ENCODE measurements at regions not wholly inside any gene's neighbourhood (a gene's known extent, or its start where the extent isn't known, plus 50 kb on each side); places are given as distances from the start of the nearest gene placed in this dataset.

DNA sequence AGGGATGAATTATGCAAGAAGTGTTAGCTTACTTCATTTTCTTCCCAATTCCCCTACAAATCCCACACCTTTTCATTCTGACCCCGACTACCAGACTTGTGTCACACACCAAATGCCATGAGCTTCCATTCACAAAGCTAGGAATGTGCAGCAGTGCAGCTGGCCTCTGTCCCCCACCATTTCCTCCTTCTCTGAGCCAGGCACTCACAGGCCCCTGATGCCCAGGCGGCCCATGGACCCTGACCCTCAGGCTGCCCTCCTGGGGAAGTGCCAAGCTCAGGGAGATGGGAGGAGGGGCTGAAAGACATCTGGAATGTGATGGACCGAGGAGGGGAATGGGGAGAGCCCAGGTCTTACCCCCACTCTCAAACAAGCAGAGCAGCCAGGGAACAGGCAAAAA is 67.0 kb upstream of the BCOR start:
- DNase-seq, result no peak

DNA sequence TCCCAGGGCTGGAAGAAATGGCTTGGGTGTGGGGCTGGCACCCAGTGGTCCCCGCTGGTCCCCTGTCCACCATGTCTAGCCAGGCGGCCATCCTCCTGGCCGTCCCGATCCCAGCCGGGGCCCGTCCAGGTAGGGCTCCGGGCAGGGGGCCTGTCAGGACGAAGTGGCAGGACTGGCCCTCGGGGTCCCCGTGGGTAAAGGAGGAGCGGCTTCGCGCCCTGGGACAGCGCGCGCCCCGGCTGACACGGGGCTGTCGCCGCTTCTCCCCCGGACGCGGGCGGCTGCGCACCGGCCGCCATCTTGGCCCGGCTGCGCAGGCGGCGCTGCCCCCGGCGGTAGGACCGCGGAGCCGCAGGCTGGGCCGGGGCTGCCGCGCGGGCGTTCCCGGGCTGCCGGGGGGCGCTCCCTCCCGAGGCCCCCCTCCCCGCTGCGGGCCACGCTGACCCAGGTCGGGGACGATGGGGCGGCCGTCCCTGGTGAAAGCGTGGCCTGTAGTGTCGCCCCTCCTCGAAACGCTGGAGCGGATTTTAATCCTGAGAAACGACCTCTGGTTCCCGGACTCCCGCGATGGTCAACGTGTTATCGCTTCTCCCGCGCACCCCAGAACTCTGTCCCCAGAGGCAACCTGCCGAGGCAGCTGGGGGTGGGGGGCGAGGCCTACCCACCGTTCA is 60.4 kb upstream of the BCOR start:
- DNase-seq, result no peak

GRCh38 chrX:40157228-40158035 is 59.7 kb upstream of the BCOR start:
- no peak for DNase-seq

GRCh38 chrX:40156470-40157227 is 58.9 kb upstream of the BCOR start:
- DNase-seq, result no peak

DNA sequence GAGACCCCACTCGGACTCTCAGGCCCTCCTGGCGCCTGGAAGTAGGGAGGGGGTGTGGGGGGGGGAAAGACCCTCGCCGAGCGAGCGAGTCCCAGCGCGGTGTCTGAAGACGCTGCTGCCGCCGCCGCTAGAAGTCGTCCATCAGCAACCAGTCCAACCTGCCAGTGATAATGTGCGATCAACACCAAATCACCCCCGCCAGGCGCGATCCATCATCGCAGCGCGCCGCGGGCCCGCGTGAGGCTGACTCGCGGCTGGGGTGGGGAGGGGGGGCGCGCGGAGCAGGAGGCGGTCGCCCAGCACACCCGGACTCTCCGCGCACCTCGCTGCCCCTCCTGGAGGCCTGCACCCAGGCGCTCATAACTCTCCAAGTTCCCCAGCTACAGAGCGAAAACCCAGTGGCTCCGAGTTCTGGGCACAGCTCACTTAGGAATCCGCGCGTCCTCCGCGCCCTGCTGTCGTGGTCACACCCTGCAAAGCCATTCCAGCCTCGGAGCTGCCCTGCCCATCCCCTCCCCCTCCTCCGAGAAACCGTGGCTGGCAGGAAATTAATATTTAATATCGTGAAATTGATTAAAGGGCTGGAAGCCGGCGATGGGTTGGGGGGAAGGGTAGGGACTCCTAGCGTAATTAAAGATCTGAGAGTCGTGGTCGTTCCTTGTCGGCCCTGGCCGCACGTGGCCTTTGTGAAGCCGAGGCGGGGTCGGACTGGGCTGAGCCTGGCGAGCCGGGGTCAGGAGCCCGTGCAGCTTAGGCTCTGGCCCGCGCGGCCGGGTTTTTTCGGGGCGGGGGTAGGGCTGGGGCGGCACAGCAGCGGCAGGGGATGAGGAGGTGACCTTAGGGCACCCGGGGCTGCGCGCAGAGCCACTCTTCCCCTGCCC is 58.1 kb upstream of the BCOR start:
- no peak for DNase-seq

GRCh38 chrX:40154853-40155588 is 57.3 kb upstream of the BCOR start:
- no peak for DNase-seq

GRCh38 chrX:40154250-40154852 is 56.6 kb upstream of the BCOR start:
- no peak for DNase-seq

- no peak for DNase-seq
Measured at GRCh38 chrX:40153345-40154249, 55.8 kb upstream of the BCOR start.

DNA sequence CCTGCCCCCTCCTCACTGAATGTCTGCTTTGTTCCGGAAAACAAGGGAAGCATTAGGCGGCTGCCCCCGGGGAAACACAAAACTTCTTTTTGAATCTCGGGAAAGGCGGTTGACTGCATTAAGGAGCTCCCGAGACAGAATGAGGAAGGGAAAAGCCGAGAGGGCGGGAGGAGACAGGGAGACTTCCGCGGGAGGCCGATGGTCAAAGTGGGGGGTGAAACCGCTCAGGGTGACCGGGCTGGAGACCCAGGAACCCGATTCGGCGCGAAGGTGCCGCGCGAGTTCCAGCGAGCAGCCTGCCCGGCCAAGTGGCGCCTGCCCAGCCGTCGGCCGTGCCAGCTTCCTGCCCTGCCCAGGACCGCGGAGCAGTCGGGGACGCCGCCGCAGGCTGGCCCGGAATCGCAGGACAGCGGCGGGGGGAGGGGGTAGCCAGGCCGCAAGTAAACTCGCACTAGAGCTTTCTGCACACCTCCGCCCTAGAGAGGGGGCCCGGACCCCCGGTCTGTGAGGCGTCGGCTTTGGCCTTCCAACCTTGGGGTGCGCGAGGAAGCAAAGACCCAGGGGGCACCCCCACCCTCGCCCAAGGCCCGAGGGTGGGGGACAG is 55.1 kb upstream of the BCOR start:
- DNase-seq, result no peak

- DNase-seq, result no peak
Measured at GRCh38 chrX:40152173-40152711, 54.5 kb upstream of the BCOR start.

GRCh38 chrX:40151211-40152172 is 53.7 kb upstream of the BCOR start:
- DNase-seq, result no peak

- no peak for DNase-seq
Measured at GRCh38 chrX:40150503-40150902, 52.7 kb upstream of the BCOR start.

GRCh38 chrX:40149286-40150175 is 51.8 kb upstream of the BCOR start:
- DNase-seq, result no peak

GRCh38 chrX:40148385-40149285 is 50.9 kb upstream of the BCOR start:
- DNase-seq, result no peak

DNA sequence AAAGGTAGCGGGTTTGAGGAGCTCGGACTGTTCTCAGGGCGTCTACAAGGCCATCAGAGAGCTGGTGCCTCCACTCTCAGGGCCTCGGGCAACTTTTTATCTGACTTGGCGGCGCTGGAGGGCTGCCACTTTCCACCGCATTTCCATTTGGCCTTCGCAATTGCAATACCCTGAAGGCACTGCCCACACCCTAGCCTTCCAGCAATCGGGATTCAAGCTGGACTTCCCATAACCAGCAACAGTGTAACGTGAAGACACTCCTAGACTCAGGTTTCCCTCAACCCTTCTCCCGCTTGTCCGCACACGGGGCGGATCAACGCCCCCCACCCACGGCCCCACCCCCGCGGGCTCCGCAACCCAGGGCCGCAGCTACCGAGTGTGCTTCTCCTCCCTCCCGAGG is 50.2 kb upstream of the BCOR start:
- DNase-seq, result no peak
